ENCODE measurements at regions not wholly inside any gene's neighbourhood (a gene's known extent, or its start where the extent isn't known, plus 50 kb on each side); places are given as distances from the start of the nearest gene placed in this dataset.
"Not testable (repeated sequence)": the region's sequence is repeated elsewhere in the genome, so short reads cannot be mapped to it uniquely, and the experiment has no call there.

DNA sequence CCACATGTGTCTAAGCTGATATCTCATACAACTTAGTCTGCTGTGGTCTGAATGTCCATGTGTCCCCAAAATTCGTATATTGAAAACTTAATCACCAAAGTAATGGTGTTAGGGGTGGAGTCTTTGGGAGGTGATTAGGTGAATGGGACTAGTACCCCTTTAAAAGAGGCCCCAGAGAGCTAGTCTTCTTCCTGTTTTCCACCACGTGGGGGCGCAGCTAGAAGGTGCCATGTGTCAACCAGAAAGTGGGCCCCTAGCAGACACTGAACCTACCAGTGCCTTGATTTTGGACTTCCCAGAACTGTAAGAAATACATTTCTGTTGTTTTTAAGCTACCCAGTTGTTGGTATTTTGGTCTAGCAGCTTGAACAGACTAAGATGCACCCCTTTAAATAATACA lies 86.6 kb downstream of the ASB1 start:
- H3F3A ChIP-seq (ENCODE audit: insufficient read depth, low read length), result no peaks in the 10 kb centered on the region
- TF ChIP-seq CTCF (IDR thresholded peaks at IDR 0.05; ENCODE audit: low read length) (peak; percentile 45), EZH2phosphoT487 (IDR thresholded peaks at IDR 0.05; ENCODE audit: low read length) (no peak), EZH2 (optimal IDR thresholded peaks at IDR 0.05; ENCODE audit: low read depth, low read length) (no peak)
- H3K27ac ChIP-seq (ENCODE audit: low read length), result no peak overlapping the region
- H3K9me2 ChIP-seq (replicated peaks; ENCODE audit: insufficient read depth, low read length), result no peaks in the 10 kb centered on the region
- peak; percentile 15 for DNase-seq
- no peaks in the 10 kb centered on the region for H3K36me3 ChIP-seq (replicated peaks; ENCODE audit: insufficient read depth, low read length)
- no peaks in the 10 kb centered on the region for H3K9me3 ChIP-seq (replicated peaks; ENCODE audit: insufficient read depth, low read length)
- H3K27me3 ChIP-seq (replicated peaks; ENCODE audit: insufficient read depth, low read length), result no peaks in the 10 kb centered on the region
- no peak overlapping the region for H3K4me2 ChIP-seq (ENCODE audit: low read depth, low read length)
- no peaks in the 10 kb centered on the region for H3K4me1 ChIP-seq (ENCODE audit: low read length)
- H2AFZ ChIP-seq (ENCODE audit: low read length), result no peak overlapping the region
- no peak overlapping the region for H3K4me3 ChIP-seq (ENCODE audit: low read length)
- H3K9ac ChIP-seq (ENCODE audit: low read length), result no peak overlapping the region
- no peaks in the 10 kb centered on the region for H4K20me1 ChIP-seq (ENCODE audit: insufficient read depth, low read length)
- no peaks in the 10 kb centered on the region for H3K79me2 ChIP-seq (ENCODE audit: low read length)

DNA sequence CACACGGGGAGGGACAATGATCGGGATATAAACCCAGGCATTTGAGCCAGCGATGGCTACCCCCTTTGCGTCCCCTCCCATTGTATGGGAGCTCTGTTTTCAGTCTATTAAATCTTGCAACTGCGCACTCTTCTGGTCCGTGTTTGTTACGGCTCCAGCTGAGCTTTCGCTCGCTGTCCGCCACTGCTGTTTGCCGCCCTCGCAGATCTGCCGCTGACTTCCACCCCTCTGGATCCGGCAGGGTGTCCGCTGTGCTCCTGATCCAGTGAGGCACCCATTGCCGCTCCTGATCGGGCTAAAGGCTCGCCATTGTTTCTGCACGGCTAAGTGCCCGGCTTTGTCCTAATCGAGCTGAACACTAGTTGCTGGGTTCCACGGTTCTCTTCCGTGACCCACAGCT lies 87.3 kb downstream of the ASB1 start:
- H3K79me2 ChIP-seq (ENCODE audit: low read length); H3K9me3 ChIP-seq (replicated peaks; ENCODE audit: insufficient read depth, low read length); H3K4me2 ChIP-seq (ENCODE audit: low read depth, low read length); DNase-seq; H4K20me1 ChIP-seq (ENCODE audit: insufficient read depth, low read length); H3F3A ChIP-seq (ENCODE audit: insufficient read depth, low read length); H3K27ac ChIP-seq (ENCODE audit: low read length); H3K27me3 ChIP-seq (replicated peaks; ENCODE audit: insufficient read depth, low read length); H2AFZ ChIP-seq (ENCODE audit: low read length); H3K9me2 ChIP-seq (replicated peaks; ENCODE audit: insufficient read depth, low read length); H3K4me1 ChIP-seq (ENCODE audit: low read length); H3K36me3 ChIP-seq (replicated peaks; ENCODE audit: insufficient read depth, low read length); H3K9ac ChIP-seq (ENCODE audit: low read length); H3K4me3 ChIP-seq (ENCODE audit: low read length): not testable (repeated sequence)

DNA sequence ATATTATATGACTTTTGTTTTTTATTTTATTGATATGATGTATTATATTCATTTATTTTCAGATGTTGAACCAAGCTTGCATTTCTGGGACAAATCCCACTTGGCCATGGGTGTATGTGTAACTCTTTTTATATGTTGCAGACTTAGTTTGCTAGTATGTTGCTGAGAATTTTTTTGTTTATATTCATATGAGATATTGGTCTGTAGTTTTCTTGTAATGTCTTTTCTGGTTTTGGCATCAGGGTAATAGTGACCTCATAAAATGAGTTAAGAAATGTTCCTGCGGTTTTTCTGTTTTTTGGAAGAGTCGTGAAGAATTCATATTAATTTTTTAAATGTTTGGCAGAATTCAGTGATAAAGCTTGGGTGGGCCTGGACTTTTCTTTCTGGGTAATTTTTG lies 88.7 kb downstream of the ASB1 start:
- H3K4me2 ChIP-seq (ENCODE audit: low read depth, low read length), result no peak overlapping the region
- H3K4me1 ChIP-seq (ENCODE audit: low read length), result no peaks in the 10 kb centered on the region
- no peak overlapping the region for H3K4me3 ChIP-seq (ENCODE audit: low read length)
- H2AFZ ChIP-seq (ENCODE audit: low read length), result no peak overlapping the region
- TF ChIP-seq CTCF (IDR thresholded peaks at IDR 0.05; ENCODE audit: low read length) (no peak), EZH2phosphoT487 (IDR thresholded peaks at IDR 0.05; ENCODE audit: low read length) (no peak), EZH2 (optimal IDR thresholded peaks at IDR 0.05; ENCODE audit: low read depth, low read length) (no peak)
- no peaks in the 10 kb centered on the region for H3K79me2 ChIP-seq (ENCODE audit: low read length)
- H3K9me2 ChIP-seq (replicated peaks; ENCODE audit: insufficient read depth, low read length), result no peaks in the 10 kb centered on the region
- H4K20me1 ChIP-seq (ENCODE audit: insufficient read depth, low read length), result no peaks in the 10 kb centered on the region
- no peaks in the 10 kb centered on the region for H3K27me3 ChIP-seq (replicated peaks; ENCODE audit: insufficient read depth, low read length)
- no peak for DNase-seq
- H3K9me3 ChIP-seq (replicated peaks; ENCODE audit: insufficient read depth, low read length), result no peaks in the 10 kb centered on the region
- H3K27ac ChIP-seq (ENCODE audit: low read length), result no peak overlapping the region
- no peak overlapping the region for H3K9ac ChIP-seq (ENCODE audit: low read length)
- no peaks in the 10 kb centered on the region for H3K36me3 ChIP-seq (replicated peaks; ENCODE audit: insufficient read depth, low read length)
- H3F3A ChIP-seq (ENCODE audit: insufficient read depth, low read length), result no peaks in the 10 kb centered on the region

DNA sequence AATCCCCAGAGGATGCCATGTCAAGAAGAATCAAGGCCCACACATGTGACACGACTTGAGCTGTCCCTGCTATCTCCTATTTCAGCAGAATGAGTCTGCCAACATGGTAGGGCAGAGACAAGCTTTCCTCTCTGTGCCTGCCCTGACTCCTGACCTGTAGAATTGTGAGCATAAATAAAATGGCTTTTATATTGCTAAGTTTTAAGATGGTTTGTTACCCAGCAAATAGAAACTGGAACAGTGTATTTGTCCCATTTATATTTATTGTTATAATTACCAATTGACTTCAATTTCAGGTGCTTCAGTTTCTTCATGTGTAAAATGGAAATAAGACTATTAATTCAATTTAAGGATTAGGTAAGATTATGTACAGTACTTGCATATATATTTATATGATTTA lies 90.5 kb downstream of the ASB1 start:
- Histone ChIP-seq H2AFZ (ENCODE audit: low read length) (no peak overlapping the region), H4K20me1 (ENCODE audit: insufficient read depth, low read length) (no peaks in the 10 kb centered on the region), H3K9ac (ENCODE audit: low read length) (no peak overlapping the region), H3K4me1 (ENCODE audit: low read length) (no peaks in the 10 kb centered on the region), H3K36me3 (replicated peaks; ENCODE audit: insufficient read depth, low read length) (no peaks in the 10 kb centered on the region), H3K4me3 (ENCODE audit: low read length) (no peak overlapping the region), H3F3A (ENCODE audit: insufficient read depth, low read length) (no peaks in the 10 kb centered on the region), H3K9me3 (replicated peaks; ENCODE audit: insufficient read depth, low read length) (no peaks in the 10 kb centered on the region), H3K27ac (ENCODE audit: low read length) (no peak overlapping the region), H3K27me3 (replicated peaks; ENCODE audit: insufficient read depth, low read length) (no peaks in the 10 kb centered on the region), H3K4me2 (ENCODE audit: low read depth, low read length) (no peak overlapping the region), H3K9me2 (replicated peaks; ENCODE audit: insufficient read depth, low read length) (no peaks in the 10 kb centered on the region), H3K79me2 (ENCODE audit: low read length) (no peaks in the 10 kb centered on the region)
- no peak for DNase-seq
- no peak for TF ChIP-seq EZH2 (optimal IDR thresholded peaks at IDR 0.05; ENCODE audit: low read depth, low read length)
- TF ChIP-seq EZH2phosphoT487 (IDR thresholded peaks at IDR 0.05; ENCODE audit: low read length), result no peak
- TF ChIP-seq CTCF (IDR thresholded peaks at IDR 0.05; ENCODE audit: low read length), result no peak
